K562 (cell line): ENCODE measurements at regions not wholly inside any gene's neighbourhood (a gene's known extent, or its start where the extent isn't known, plus 50 kb on each side); places are given as distances from the start of the nearest gene placed in this dataset.

Experiments used
- CHD2 ChIP-seq: IDR thresholded peaks from 2 replicates; pipeline ENCODE4 v1.6.1; 2011; ENCODE audit warnings: low read depth, low read length
- CSDE1 ChIP-seq, 2 experiments: fragments of 450-650 bp; IDR thresholded peaks; 2 replicates each; pipeline ENCODE4 v1.6.1; 2016; ENCODE audit warnings: mild to moderate bottlenecking in 1 of 2
- CTCF ChIP-seq, 3 experiments: IDR thresholded peaks in 2 of 3; conservative IDR thresholded peaks in 1 of 3; 2 replicates each; pipeline ENCODE4 v1.5.1; 2011 to 2012; ENCODE audit warnings: low read length in 3 of 3, mild to moderate bottlenecking in 3 of 3, control low read depth in 2 of 3, improper control_type of control experiment in 1 of 3, inconsistent platforms in 1 of 3, low read depth in 1 of 3, mixed read lengths in 1 of 3, moderate library complexity in 1 of 3; ENCODE audit not compliant: insufficient read depth in 2 of 3
- EZH2 ChIP-seq: IDR thresholded peaks from 2 replicates; pipeline ENCODE4 v1.6.1; 2012; ENCODE audit warnings: low read depth, mild to moderate bottlenecking, inconsistent platforms, low read length, borderline replicate concordance
- NFE2 ChIP-seq: IDR thresholded peaks from 2 replicates; pipeline ENCODE4 v1.6.1; 2014; ENCODE audit warnings: antibody characterized with exemption, low read depth
- POLR2AphosphoS5 ChIP-seq: IDR thresholded peaks from 2 replicates; pipeline ENCODE4 v1.6.1; 2011; ENCODE audit warnings: mild to moderate bottlenecking, low read depth, low read length, moderate library complexity; ENCODE audit not compliant: control insufficient read depth, insufficient read depth
- ZNF354B ChIP-seq: fragments of 250-450 bp; sonication (Bioruptor Pico); IDR thresholded peaks from 2 replicates; pipeline ENCODE4 v1.4.0; 2020
- TF ChIP-seq, protein P1 (sequence below): fragments of 250-450 bp; sonication (Bioruptor Pico); IDR thresholded peaks from 2 replicates; pipeline ENCODE4 v1.8.0; 2022; ENCODE audit warnings: moderate library complexity, mild to moderate bottlenecking, inconsistent platforms

DNA sequence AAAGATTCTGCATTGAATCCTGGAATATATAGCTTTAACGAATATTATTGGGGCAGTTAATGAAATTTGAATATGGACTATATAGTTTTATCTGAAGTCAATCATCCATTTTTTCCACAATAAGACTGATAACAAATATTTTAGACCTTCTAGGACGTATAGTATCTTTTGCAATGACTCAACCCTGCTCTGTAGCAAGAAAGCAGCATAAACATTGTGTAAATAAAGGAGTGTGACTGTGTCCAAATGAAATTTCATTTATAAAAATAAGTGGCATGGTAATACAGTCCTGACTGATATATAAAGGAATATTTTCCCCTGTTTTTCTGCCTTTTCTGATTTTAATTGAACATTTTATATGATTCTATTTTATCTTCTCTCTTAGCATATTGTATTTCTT, 947.7 kb upstream of the SLIT2 start:
- no peak for TF ChIP-seq CTCF (IDR thresholded peaks at IDR 0.05 in 2 of 3, conservative IDR thresholded peaks at IDR 0.05 in 1 of 3; ENCODE audit: insufficient read depth in 2 of 3, low read depth in 1 of 3, low read length in 3 of 3)
- no peak for TF ChIP-seq NFE2
- TF ChIP-seq CSDE1 (IDR thresholded peaks at IDR 0.05) = no peak
- TF ChIP-seq EZH2 = no peak
- no peak for TF ChIP-seq CHD2
- no peak for TF ChIP-seq ZNF354B (CRISPR knock-in tag)
- TF ChIP-seq, protein P1, sequence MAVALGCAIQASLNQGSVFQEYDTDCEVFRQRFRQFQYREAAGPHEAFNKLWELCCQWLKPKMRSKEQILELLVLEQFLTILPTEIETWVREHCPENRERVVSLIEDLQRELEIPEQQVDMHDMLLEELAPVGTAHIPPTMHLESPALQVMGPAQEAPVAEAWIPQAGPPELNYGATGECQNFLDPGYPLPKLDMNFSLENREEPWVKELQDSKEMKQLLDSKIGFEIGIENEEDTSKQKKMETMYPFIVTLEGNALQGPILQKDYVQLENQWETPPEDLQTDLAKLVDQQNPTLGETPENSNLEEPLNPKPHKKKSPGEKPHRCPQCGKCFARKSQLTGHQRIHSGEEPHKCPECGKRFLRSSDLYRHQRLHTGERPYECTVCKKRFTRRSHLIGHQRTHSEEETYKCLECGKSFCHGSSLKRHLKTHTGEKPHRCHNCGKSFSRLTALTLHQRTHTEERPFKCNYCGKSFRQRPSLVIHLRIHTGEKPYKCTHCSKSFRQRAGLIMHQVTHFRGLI (CRISPR knock-in tag) = no peak
- TF ChIP-seq POLR2AphosphoS5 = no peak
